Neuronal stem cell (in vitro differentiated cells): ENCODE measurements at regions not wholly inside any gene's neighbourhood (a gene's known extent, or its start where the extent isn't known, plus 50 kb on each side); places are given as distances from the start of the nearest gene placed in this dataset.
"Not testable (repeated sequence)": the region's sequence is repeated elsewhere in the genome, so short reads cannot be mapped to it uniquely, and the experiment has no call there.

Experiments
- DNase-seq: peaks from one replicate; pipeline ENCODE4 v3.0.0-alpha.2; 2013; ENCODE audit warnings: low spot score
- H2AFZ ChIP-seq: one replicate; pipeline ENCODE4 v1.6.1; 2013; ENCODE audit warnings: mild to moderate bottlenecking, low read length, inconsistent platforms
- H2AK5ac ChIP-seq: 2 replicates; pipeline ENCODE4 v1.6.1; 2013; ENCODE audit warnings: low read depth, mild to moderate bottlenecking, inconsistent platforms, low read length, moderate library complexity, mixed read lengths
- H2BK120ac ChIP-seq: 2 replicates; pipeline ENCODE4 v1.6.1; 2013; ENCODE audit warnings: low read depth, mild to moderate bottlenecking, inconsistent platforms, low read length, moderate library complexity, mixed read lengths
- H2BK12ac ChIP-seq: one replicate; pipeline ENCODE4 v1.6.1; 2013; ENCODE audit warnings: low read length, inconsistent platforms
- H2BK15ac ChIP-seq: 2 replicates; pipeline ENCODE4 v1.6.1; 2013; ENCODE audit warnings: mild to moderate bottlenecking, low read length, inconsistent platforms, mixed read lengths
- H2BK5ac ChIP-seq: one replicate; pipeline ENCODE4 v1.6.1; 2013; ENCODE audit warnings: inconsistent platforms, mild to moderate bottlenecking, low read length, moderate library complexity
- H3K14ac ChIP-seq: one replicate; pipeline ENCODE4 v1.6.1; 2013; ENCODE audit warnings: low read length, inconsistent platforms
- H3K18ac ChIP-seq: 2 replicates; pipeline ENCODE4 v1.6.1; 2013; ENCODE audit warnings: low read length, inconsistent platforms
- H3K23ac ChIP-seq: 2 replicates; pipeline ENCODE4 v1.6.1; 2013; ENCODE audit warnings: low read depth, mild to moderate bottlenecking, mixed read lengths, low read length, inconsistent platforms; ENCODE audit not compliant: poor library complexity
- H3K27ac ChIP-seq: replicated peaks from 3 replicates; pipeline ENCODE4 v1.5.1; 2013; ENCODE audit warnings: low read length, inconsistent platforms
- H3K27me3 ChIP-seq, 3 experiments: 2 replicates each; pipeline ENCODE4 v1.6.1; 2013; ENCODE audit warnings: low read length in 3 of 3, mild to moderate bottlenecking in 2 of 3, inconsistent platforms in 1 of 3, low read depth in 1 of 3, mixed read lengths in 1 of 3, moderate library complexity in 1 of 3; ENCODE audit not compliant: control insufficient read depth in 3 of 3, insufficient read depth in 3 of 3
- H3K36me3 ChIP-seq, 2 donors: replicated peaks in 1 of 2; 2 replicates each; pipeline ENCODE4 v1.6.1; 2013; ENCODE audit warnings: low read length in 2 of 2; ENCODE audit not compliant: control insufficient read depth in 2 of 2, insufficient read depth in 2 of 2
- H3K4ac ChIP-seq: 2 replicates; pipeline ENCODE4 v1.6.1; 2013; ENCODE audit warnings: inconsistent platforms, mild to moderate bottlenecking, low read length, moderate library complexity
- H3K4me1 ChIP-seq, 2 donors: 1 replicate in 1 of 2; 2 replicates in 1 of 2; pipeline ENCODE4 v1.6.1; 2013; ENCODE audit warnings: low read length in 2 of 2, low read depth in 1 of 2; ENCODE audit not compliant: control insufficient read depth in 2 of 2, insufficient read depth in 1 of 2
- H3K4me2 ChIP-seq: one replicate; pipeline ENCODE4 v1.6.1; 2013; ENCODE audit warnings: mild to moderate bottlenecking, low read length, inconsistent platforms; ENCODE audit not compliant: insufficient read depth, poor library complexity, severe bottlenecking
- H3K4me3 ChIP-seq, 2 donors: 2 replicates each; pipeline ENCODE4 v1.5.1; 2013; ENCODE audit warnings: low read length in 2 of 2, mild to moderate bottlenecking in 2 of 2, inconsistent platforms in 1 of 2, moderate library complexity in 1 of 2
- H3K79me1 ChIP-seq: one replicate; pipeline ENCODE4 v1.6.1; 2013; ENCODE audit warnings: low read depth, mild to moderate bottlenecking, inconsistent platforms, low read length, moderate library complexity
- H3K9ac ChIP-seq: one replicate; pipeline ENCODE4 v1.6.1; 2013; ENCODE audit warnings: mild to moderate bottlenecking, low read depth, low read length, inconsistent platforms; ENCODE audit not compliant: poor library complexity
- H3K9me3 ChIP-seq, 2 donors: replicated peaks in 1 of 2; 2 replicates each; pipeline versions ENCODE3 to v1.6.1; 2013; ENCODE audit warnings: low read length in 2 of 2, mild to moderate bottlenecking in 2 of 2, inconsistent platforms in 1 of 2, low read depth in 1 of 2, mixed read lengths in 1 of 2, moderate library complexity in 1 of 2; ENCODE audit not compliant: control insufficient read depth in 2 of 2, insufficient read depth in 1 of 2
- H4K8ac ChIP-seq: one replicate; pipeline ENCODE4 v1.6.1; 2013; ENCODE audit warnings: low read depth, mild to moderate bottlenecking, inconsistent platforms, low read length, moderate library complexity
- H4K91ac ChIP-seq: one replicate; pipeline ENCODE4 v1.6.1; 2013; ENCODE audit warnings: low read length, low read depth, mild to moderate bottlenecking, inconsistent platforms; ENCODE audit not compliant: poor library complexity
- WGBS, 2 donors: extraction: QIAGEN DNeasy Blood & Tissue Kit; methylation state at CpG; one replicate each; pipeline ENCODE4 v1.1.7; 2013; ENCODE audit warnings: missing lambda C conversion rate in 2 of 2, mixed read lengths in 1 of 2; ENCODE audit not compliant: insufficient read length in 2 of 2, insufficient replicate concordance in 1 of 2; ENCODE audit errors: extremely low coverage in 2 of 2; 5-methylcytosine and 5-hydroxymethylcytosine counted together

DNA sequence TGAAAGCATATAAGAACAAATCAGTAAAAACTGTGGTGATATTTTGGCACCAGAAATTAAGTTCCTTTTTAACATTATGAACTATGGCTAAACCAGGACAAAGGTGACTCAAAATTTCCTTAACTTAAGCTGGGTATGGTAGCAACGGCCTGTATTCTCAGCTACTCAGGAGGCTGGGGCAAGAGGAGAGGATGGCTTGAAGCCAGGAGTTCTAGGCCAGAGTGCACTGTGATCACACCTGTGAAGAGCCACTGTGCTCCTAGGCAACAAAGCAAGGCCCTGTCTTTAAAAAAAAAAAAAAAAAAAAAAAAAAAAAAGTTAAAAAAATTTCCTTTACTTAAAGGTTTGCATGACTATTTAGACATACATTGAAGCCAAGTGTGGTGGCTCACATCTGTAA, 327.5 kb downstream of the GOLGA6L6 start:
- H3K4ac ChIP-seq, H2BK15ac ChIP-seq, H3K9ac ChIP-seq, DNase-seq, H3K79me1 ChIP-seq, H3K4me2 ChIP-seq, H3K4me3 ChIP-seq, H4K91ac ChIP-seq, H3K36me3 ChIP-seq, H3K4me1 ChIP-seq, H3K14ac ChIP-seq, H3K27me3 ChIP-seq, H3K27ac ChIP-seq, H4K8ac ChIP-seq, H3K18ac ChIP-seq, H2BK12ac ChIP-seq, H2AFZ ChIP-seq, H3K23ac ChIP-seq, H2BK5ac ChIP-seq, H3K9me3 ChIP-seq, H2BK120ac ChIP-seq, H2AK5ac ChIP-seq: not testable (repeated sequence)
- WGBS, 2 donors: no CpG with 5 or more reads among the region's 1 CpG

- DNase-seq, H2BK12ac ChIP-seq, H3K4ac ChIP-seq, H4K91ac ChIP-seq, H3K18ac ChIP-seq, H3K4me3 ChIP-seq, H4K8ac ChIP-seq, H3K27ac ChIP-seq, H3K36me3 ChIP-seq, H3K9ac ChIP-seq, H2BK5ac ChIP-seq, H3K9me3 ChIP-seq, H3K27me3 ChIP-seq, H2BK15ac ChIP-seq, H2AFZ ChIP-seq, H3K79me1 ChIP-seq, H2AK5ac ChIP-seq, H3K4me1 ChIP-seq, H3K4me2 ChIP-seq, H2BK120ac ChIP-seq, H3K23ac ChIP-seq, H3K14ac ChIP-seq: not testable (repeated sequence)
These were observed 330.1 kb downstream of the GOLGA6L6 start for GRCh38 chr15:20211508-20211907.

DNA sequence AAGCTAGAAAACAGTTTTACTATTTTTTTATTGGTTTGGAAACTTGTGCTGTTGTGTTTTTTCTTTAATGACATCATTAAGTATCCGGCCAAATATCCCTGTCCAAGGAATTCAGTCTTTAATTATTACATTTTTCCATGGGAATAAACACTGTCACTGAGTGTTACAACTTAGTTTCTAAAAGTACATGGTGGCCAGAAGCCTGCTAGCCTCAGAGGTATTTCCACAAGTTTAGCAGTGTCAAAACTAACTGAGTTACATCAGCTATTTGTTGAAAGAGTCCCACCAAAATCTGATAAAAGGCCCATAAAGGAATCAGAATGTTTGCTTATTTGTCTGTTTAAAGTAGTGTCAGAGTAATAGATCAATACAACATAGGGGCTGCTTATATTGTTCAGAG, 331.6 kb downstream of the GOLGA6L6 start:
- H3K79me1 ChIP-seq, H4K8ac ChIP-seq, H3K14ac ChIP-seq, H2BK5ac ChIP-seq, H2BK120ac ChIP-seq, H2AK5ac ChIP-seq, H3K4me2 ChIP-seq, H3K4me3 ChIP-seq, H3K4me1 ChIP-seq, H2BK12ac ChIP-seq, H2BK15ac ChIP-seq, H4K91ac ChIP-seq, H3K23ac ChIP-seq, H3K18ac ChIP-seq, DNase-seq, H3K4ac ChIP-seq, H3K27me3 ChIP-seq, H3K9ac ChIP-seq, H2AFZ ChIP-seq, H3K27ac ChIP-seq, H3K9me3 ChIP-seq, H3K36me3 ChIP-seq: not testable (repeated sequence)
- no CpG with 5 or more reads among the region's 1 CpG for WGBS, 2 donors

- no CpG with 5 or more reads among the region's 7 CpGs for WGBS, 2 donors
- not testable (repeated sequence) for H2BK120ac ChIP-seq, H3K23ac ChIP-seq, H3K18ac ChIP-seq, H4K91ac ChIP-seq, H3K4me2 ChIP-seq, H3K27ac ChIP-seq, H2BK15ac ChIP-seq, H3K4me1 ChIP-seq, H3K4ac ChIP-seq, H3K27me3 ChIP-seq, H3K36me3 ChIP-seq, H2AFZ ChIP-seq, DNase-seq, H3K14ac ChIP-seq, H2AK5ac ChIP-seq, H2BK12ac ChIP-seq, H2BK5ac ChIP-seq, H4K8ac ChIP-seq, H3K9me3 ChIP-seq, H3K9ac ChIP-seq, H3K79me1 ChIP-seq, H3K4me3 ChIP-seq
These were observed 334.0 kb downstream of the GOLGA6L6 start for GRCh38 chr15:20207607-20208006.
